Natural killer cell (primary cell): ENCODE measurements at regions not wholly inside any gene's neighbourhood (a gene's known extent, or its start where the extent isn't known, plus 50 kb on each side); places are given as distances from the start of the nearest gene placed in this dataset.
A peak's percentile ranks its signal among the peaks of the same experiment; 100 is the strongest.

ENCODE experiments used
- ATAC-seq, 3 donors: fragments of 150-1000 bp in 2 of 3; fragments of 200-7000 bp in 1 of 3; cut with Tn5 transposase; 1 replicate in 1 of 3; 2 replicates in 2 of 3; pipeline ENCODE4 v1.10.0; 2021; ENCODE audit warnings: mild to moderate bottlenecking in 2 of 3, moderate library complexity in 2 of 3
- DNase-seq, 2 donors: peaks; one replicate each; pipeline versions ENCODE4 v3.0.0 to v3.0.0-alpha.2; 2013 to 2021; ENCODE audit warnings: mixed read lengths in 1 of 2
- H3K27ac ChIP-seq: one replicate; pipeline ENCODE4 v1.5.1; 2013; ENCODE audit warnings: mild to moderate bottlenecking, low read length
- H3K27me3 ChIP-seq: one replicate; pipeline ENCODE4 v1.6.1; 2013; ENCODE audit warnings: low read length; ENCODE audit not compliant: control insufficient read depth, insufficient read depth
- H3K36me3 ChIP-seq: one replicate; pipeline ENCODE4 v1.6.1; 2013; ENCODE audit warnings: low read length; ENCODE audit not compliant: control insufficient read depth, insufficient read depth
- H3K4me1 ChIP-seq: one replicate; pipeline ENCODE4 v1.6.1; 2013; ENCODE audit warnings: low read length; ENCODE audit not compliant: control insufficient read depth, insufficient read depth
- H3K4me3 ChIP-seq: one replicate; pipeline ENCODE4 v1.5.1; 2013; ENCODE audit warnings: low read length
- H3K9me3 ChIP-seq: one replicate; pipeline ENCODE4 v1.6.1; 2013; ENCODE audit warnings: low read length; ENCODE audit not compliant: control insufficient read depth, insufficient read depth
- H3K27ac Mint-ChIP-seq, 2 donors: one replicate each; pipeline ENCODE4 v1.8.0; 2022; ENCODE audit warnings: mild to moderate bottlenecking in 2 of 2, mixed read lengths in 2 of 2, moderate library complexity in 1 of 2
- H3K27me3 Mint-ChIP-seq, 2 donors: one replicate each; pipeline ENCODE4 v1.8.0; 2022; ENCODE audit warnings: low read depth in 2 of 2, mixed read lengths in 2 of 2
- H3K36me3 Mint-ChIP-seq: one replicate; pipeline ENCODE4 v1.8.0; 2022; ENCODE audit warnings: mixed read lengths
- H3K4me1 Mint-ChIP-seq, 2 donors: one replicate each; pipeline ENCODE4 v1.8.0; 2022; ENCODE audit warnings: mixed read lengths in 2 of 2
- H3K4me3 Mint-ChIP-seq: one replicate; pipeline ENCODE4 v1.8.0; 2022; ENCODE audit warnings: mild to moderate bottlenecking, moderate library complexity, mixed read lengths
- H3K9me3 Mint-ChIP-seq, 2 donors: one replicate each; pipeline ENCODE4 v1.8.0; 2022; ENCODE audit warnings: mixed read lengths in 2 of 2
- CTCF ChIP-seq: fragments of 200-600 bp; IDR thresholded peaks from one replicate; pipeline ENCODE4 v1.8.0; 2022; ENCODE audit warnings: antibody characterized with exemption
- WGBS: methylation state at CpG from one replicate; pipeline ENCODE4 v1.1.7; 2013; ENCODE audit warnings: missing lambda C conversion rate; ENCODE audit not compliant: insufficient coverage; 5-methylcytosine and 5-hydroxymethylcytosine counted together
- intact Hi-C: fragments of 100-400 bp; cut with micrococcal nuclease; formaldehyde crosslinking; loops from one replicate; pipeline ENCODE4 v1.14.2; 2022

- Histone ChIP-seq H3K4me3 (no peak overlapping the region), H3K9me3 (no peaks in the 10 kb centered on the region), H3K4me1 (no peaks in the 10 kb centered on the region), H3K36me3 (no peaks in the 10 kb centered on the region), H3K27me3 (no peaks in the 10 kb centered on the region), H3K27ac (no peak overlapping the region)
- H3K4me3 Mint-ChIP-seq = no peak overlapping the region
- no peaks in the 10 kb centered on the region for H3K27me3 Mint-ChIP-seq
- no peak overlapping the region for H3K27ac Mint-ChIP-seq
- DNase-seq = no peak
- WGBS = 90% methylated on average over 2 of the region's 3 CpGs
- no peaks in the 10 kb centered on the region for H3K9me3 Mint-ChIP-seq
- intact Hi-C loops = no loop called here
- no peaks in the 10 kb centered on the region for H3K36me3 Mint-ChIP-seq
- no peak for TF ChIP-seq CTCF
- H3K4me1 Mint-ChIP-seq = no peaks in the 10 kb centered on the region
- ATAC-seq = no peak
Observed at GRCh38 chr13:79776531-79777295, 295.8 kb downstream of the NDFIP2 start.

GRCh38 chr13:79775830-79776229 lies 294.9 kb downstream of the NDFIP2 start:
- no peaks in the 10 kb centered on the region for H3K27me3 ChIP-seq
- H3K9me3 Mint-ChIP-seq = peaks cover 0 to 5% of the 10 kb centered on the region in 2 donors
- H3K36me3 ChIP-seq = no peaks in the 10 kb centered on the region
- WGBS = no CpG with 5 or more reads among the region's 1 CpG
- H3K4me3 ChIP-seq = no peak overlapping the region
- H3K27me3 Mint-ChIP-seq = no peaks in the 10 kb centered on the region
- no peaks in the 10 kb centered on the region for H3K4me1 Mint-ChIP-seq
- ATAC-seq = no peak
- H3K4me1 ChIP-seq = no peaks in the 10 kb centered on the region
- H3K4me3 Mint-ChIP-seq = no peak overlapping the region
- no peak overlapping the region for H3K27ac Mint-ChIP-seq
- intact Hi-C loops = no loop called here
- no peak for TF ChIP-seq CTCF
- H3K9me3 ChIP-seq = no peaks in the 10 kb centered on the region
- DNase-seq = peak in 1 of 2 donors; percentile 3
- no peaks in the 10 kb centered on the region for H3K36me3 Mint-ChIP-seq
- no peak overlapping the region for H3K27ac ChIP-seq

GRCh38 chr13:79772811-79773210 lies 291.9 kb downstream of the NDFIP2 start:
- no peaks in the 10 kb centered on the region for H3K9me3 ChIP-seq
- no peaks in the 10 kb centered on the region for H3K4me1 Mint-ChIP-seq
- intact Hi-C loops = no loop called here
- no peak overlapping the region for H3K27ac ChIP-seq
- H3K27me3 Mint-ChIP-seq = no peaks in the 10 kb centered on the region
- ATAC-seq = no peak
- H3K27ac Mint-ChIP-seq = no peak overlapping the region
- no peaks in the 10 kb centered on the region for H3K4me1 ChIP-seq
- no peak for TF ChIP-seq CTCF
- no peak for DNase-seq
- H3K4me3 Mint-ChIP-seq = no peak overlapping the region
- no peaks in the 10 kb centered on the region for H3K36me3 Mint-ChIP-seq
- H3K36me3 ChIP-seq = no peaks in the 10 kb centered on the region
- no peak overlapping the region for H3K4me3 ChIP-seq
- no CpG with 5 or more reads among the region's 1 CpG for WGBS
- H3K9me3 Mint-ChIP-seq = peaks cover 0 to 6% of the 10 kb centered on the region in 2 donors
- no peaks in the 10 kb centered on the region for H3K27me3 ChIP-seq

- no peaks in the 10 kb centered on the region for H3K27me3 ChIP-seq
- DNase-seq = no peak
- no peak for TF ChIP-seq CTCF
- Mint-ChIP-seq H3K9me3 (peaks cover 0 to 6% of the 10 kb centered on the region in 2 donors), H3K36me3 (no peaks in the 10 kb centered on the region), H3K4me1 (no peaks in the 10 kb centered on the region), H3K4me3 (no peak overlapping the region), H3K27ac (no peak overlapping the region), H3K27me3 (no peaks in the 10 kb centered on the region)
- H3K36me3 ChIP-seq = no peaks in the 10 kb centered on the region
- H3K4me1 ChIP-seq = no peaks in the 10 kb centered on the region
- H3K4me3 ChIP-seq = no peak overlapping the region
- intact Hi-C loops = no loop called here
- no peak overlapping the region for H3K27ac ChIP-seq
- no peak for ATAC-seq
- no peaks in the 10 kb centered on the region for H3K9me3 ChIP-seq
Observed at GRCh38 chr13:79771493-79771892, 290.5 kb downstream of the NDFIP2 start.
